ENCODE measurements at regions not wholly inside any gene's neighbourhood (a gene's known extent, or its start where the extent isn't known, plus 50 kb on each side); places are given as distances from the start of the nearest gene placed in this dataset.
"Not testable (repeated sequence)": the region's sequence is repeated elsewhere in the genome, so short reads cannot be mapped to it uniquely, and the experiment has no call there.

DNA sequence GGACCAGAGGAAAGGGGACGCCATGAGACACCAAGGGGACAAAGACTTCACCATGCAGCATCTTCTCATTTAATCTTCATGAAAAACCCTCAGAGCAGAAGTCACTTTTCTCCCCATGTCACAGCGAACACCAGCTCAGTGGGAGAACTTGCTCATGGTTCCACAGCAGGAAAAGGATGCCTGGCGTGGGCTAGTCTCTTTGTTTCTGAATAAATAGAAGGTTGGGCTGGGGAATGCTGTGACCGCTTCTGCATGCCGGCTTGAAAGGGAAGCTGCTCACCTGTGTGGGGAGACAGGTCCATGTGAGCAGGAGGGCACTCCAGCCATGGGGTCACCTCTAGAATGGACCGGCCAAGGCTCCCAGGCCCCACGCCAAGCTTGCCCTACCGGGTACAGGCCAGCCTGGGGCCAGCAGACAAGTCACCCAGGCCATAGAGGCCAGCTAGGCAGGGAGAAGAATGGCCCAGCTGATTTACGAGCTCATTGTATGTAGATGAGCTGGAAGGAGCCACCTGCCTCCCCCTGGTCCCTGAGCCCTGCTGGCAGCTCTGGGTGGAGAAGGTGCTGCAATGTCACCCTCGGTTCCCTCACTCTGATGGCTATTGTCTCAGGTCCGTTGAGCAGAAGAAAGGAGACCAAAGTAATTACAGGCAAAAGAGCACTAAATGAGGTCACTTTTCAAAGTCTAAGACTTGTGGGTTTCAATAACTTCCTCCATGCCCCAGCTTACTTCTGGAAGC, 82.0 kb upstream of the PDZD8 start:
- TF ChIP-seq, protein P1, sequence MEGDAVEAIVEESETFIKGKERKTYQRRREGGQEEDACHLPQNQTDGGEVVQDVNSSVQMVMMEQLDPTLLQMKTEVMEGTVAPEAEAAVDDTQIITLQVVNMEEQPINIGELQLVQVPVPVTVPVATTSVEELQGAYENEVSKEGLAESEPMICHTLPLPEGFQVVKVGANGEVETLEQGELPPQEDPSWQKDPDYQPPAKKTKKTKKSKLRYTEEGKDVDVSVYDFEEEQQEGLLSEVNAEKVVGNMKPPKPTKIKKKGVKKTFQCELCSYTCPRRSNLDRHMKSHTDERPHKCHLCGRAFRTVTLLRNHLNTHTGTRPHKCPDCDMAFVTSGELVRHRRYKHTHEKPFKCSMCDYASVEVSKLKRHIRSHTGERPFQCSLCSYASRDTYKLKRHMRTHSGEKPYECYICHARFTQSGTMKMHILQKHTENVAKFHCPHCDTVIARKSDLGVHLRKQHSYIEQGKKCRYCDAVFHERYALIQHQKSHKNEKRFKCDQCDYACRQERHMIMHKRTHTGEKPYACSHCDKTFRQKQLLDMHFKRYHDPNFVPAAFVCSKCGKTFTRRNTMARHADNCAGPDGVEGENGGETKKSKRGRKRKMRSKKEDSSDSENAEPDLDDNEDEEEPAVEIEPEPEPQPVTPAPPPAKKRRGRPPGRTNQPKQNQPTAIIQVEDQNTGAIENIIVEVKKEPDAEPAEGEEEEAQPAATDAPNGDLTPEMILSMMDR (IDR thresholded peaks at IDR 0.05; ENCODE audit: low read depth, low read length), result no peak
- TF ChIP-seq POLR2A (IDR thresholded peaks at IDR 0.05; ENCODE audit: extremely low read depth, insufficient read length) (no peak), MYC (IDR thresholded peaks at IDR 0.05; ENCODE audit: low read depth, low read length) (no peak)
- TF ChIP-seq, protein P2, sequence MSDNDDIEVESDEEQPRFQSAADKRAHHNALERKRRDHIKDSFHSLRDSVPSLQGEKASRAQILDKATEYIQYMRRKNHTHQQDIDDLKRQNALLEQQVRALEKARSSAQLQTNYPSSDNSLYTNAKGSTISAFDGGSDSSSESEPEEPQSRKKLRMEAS (IDR thresholded peaks at IDR 0.05; ENCODE audit: low read depth, low read length), result no peak
- DNase-seq (ENCODE audit: low read depth), result peak; percentile 51
- no peak overlapping the region for H3K4me3 ChIP-seq (ENCODE audit: low read depth, low read length)

DNA sequence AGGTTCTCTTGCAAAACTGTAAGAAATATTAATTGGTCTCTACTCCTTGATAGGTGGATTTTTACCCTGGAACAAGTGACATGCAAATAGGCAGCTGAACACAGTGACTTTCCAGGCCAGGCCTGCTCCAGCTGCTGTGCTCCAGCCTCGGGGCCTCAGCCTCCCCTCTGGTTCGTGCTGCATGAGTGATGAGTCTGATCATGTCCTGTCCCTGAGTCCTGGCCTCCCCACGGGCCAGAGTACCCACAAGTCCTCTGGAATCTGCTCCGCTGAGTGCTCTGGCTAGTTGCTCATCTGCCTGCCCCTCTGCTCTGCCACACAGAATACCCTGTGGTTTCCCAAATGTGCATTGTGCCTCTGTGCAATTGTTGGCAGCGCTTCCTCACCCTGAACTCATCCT, 80.1 kb upstream of the PDZD8 start:
- no peak for DNase-seq (ENCODE audit: low read depth)
- TF ChIP-seq MYC (IDR thresholded peaks at IDR 0.05; ENCODE audit: low read depth, low read length) (no peak), POLR2A (IDR thresholded peaks at IDR 0.05; ENCODE audit: extremely low read depth, insufficient read length) (no peak)
- TF ChIP-seq, protein P1 (IDR thresholded peaks at IDR 0.05; ENCODE audit: low read depth, low read length), result no peak
- TF ChIP-seq, protein P2 (IDR thresholded peaks at IDR 0.05; ENCODE audit: low read depth, low read length), result no peak
- H3K4me3 ChIP-seq (ENCODE audit: low read depth, low read length), result no peak overlapping the region

DNA sequence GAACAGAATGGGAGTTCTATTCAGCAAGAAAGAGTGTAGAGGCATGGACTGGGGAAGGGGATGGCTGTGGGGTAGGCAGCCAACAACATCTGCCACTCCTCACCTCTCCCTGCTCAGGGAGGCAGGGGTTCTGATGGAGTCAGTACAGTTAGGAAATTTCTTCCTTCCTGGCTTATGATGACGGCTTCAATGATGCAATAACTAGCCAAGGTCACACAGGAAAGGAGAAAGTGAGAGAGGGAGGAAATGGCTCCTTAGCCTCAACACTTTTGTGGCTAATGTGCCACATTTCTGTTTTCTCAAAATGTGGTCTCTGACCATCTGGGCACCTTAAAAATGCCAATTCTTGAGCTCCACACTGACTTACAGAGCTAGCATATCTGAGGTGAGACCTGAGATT, 79.3 kb upstream of the PDZD8 start:
- H3K4me3 ChIP-seq (ENCODE audit: low read depth, low read length), result no peak overlapping the region
- peak; percentile 73 for DNase-seq (ENCODE audit: low read depth)
- no peak for TF ChIP-seq MYC (IDR thresholded peaks at IDR 0.05; ENCODE audit: low read depth, low read length)
- TF ChIP-seq POLR2A (IDR thresholded peaks at IDR 0.05; ENCODE audit: extremely low read depth, insufficient read length), result no peak
- TF ChIP-seq, protein P1 (IDR thresholded peaks at IDR 0.05; ENCODE audit: low read depth, low read length), result no peak
- TF ChIP-seq, protein P2 (IDR thresholded peaks at IDR 0.05; ENCODE audit: low read depth, low read length), result no peak

DNA sequence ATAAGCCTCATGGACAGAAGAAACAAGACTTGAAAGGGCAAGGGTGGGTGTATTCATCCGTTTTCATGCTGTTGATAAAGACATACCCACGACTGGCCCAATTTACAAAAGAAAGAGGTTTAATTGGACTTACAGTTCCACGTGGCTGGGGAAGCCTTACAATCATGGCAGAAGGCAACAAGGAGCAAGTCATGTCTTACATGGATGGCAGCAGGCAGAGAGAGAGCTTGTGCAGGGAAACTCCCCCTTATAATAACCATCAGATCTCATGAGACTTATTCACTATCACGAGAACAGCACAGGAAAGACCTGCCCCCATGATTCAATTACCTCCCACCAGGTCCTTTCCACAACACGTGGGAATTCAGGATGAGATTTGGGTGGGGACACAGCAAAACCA, 78.2 kb upstream of the PDZD8 start:
- DNase-seq (ENCODE audit: low read depth); H3K4me3 ChIP-seq (ENCODE audit: low read depth, low read length): not testable (repeated sequence)

DNA sequence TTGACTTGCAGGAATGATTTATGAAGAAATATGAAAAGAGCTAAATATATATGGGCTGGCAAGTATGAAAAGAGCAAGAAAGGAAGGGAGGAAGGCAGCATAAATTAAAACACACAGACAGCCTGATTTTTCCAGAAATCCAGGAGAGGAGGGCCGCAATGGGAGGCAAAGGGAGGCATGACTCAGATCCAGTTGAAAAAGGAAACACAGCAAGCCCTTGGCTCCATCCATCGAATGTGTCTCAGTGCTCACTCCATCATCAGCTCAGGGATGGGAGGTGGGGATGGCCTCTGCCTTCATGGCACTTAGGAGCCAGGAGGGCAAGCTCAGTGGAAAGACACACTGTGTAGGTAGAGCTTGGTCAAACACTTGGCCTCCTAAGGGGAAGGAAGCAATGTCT, 75.7 kb upstream of the PDZD8 start:
- TF ChIP-seq MYC (IDR thresholded peaks at IDR 0.05; ENCODE audit: low read depth, low read length) (no peak), POLR2A (IDR thresholded peaks at IDR 0.05; ENCODE audit: extremely low read depth, insufficient read length) (no peak)
- TF ChIP-seq, protein P1 (IDR thresholded peaks at IDR 0.05; ENCODE audit: low read depth, low read length), result no peak
- TF ChIP-seq, protein P2 (IDR thresholded peaks at IDR 0.05; ENCODE audit: low read depth, low read length), result no peak
- H3K4me3 ChIP-seq (ENCODE audit: low read depth, low read length), result no peak overlapping the region

DNA sequence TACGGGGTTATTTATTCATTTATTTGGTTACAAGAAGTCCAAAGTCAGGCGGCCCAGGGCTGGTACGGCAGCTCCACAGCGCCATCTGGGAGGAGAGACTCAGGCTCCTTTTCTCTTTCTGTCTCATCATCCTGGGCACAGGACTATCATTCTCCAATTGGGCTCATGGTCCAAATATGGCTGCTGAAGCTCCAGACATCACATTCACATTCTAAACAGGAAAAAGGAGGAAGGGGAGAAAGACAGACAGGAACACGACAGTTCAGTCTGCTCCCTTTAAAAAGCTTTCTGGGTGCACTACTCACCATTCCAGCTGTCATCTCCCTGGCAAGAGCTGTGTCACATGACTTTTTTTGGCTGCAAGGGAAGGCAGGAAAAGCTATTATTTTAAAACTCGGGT, 74.4 kb upstream of the PDZD8 start:
- no peak for DNase-seq (ENCODE audit: low read depth)
- TF ChIP-seq, protein P1 (IDR thresholded peaks at IDR 0.05; ENCODE audit: low read depth, low read length), result peak; percentile 35
- TF ChIP-seq, protein P2 (IDR thresholded peaks at IDR 0.05; ENCODE audit: low read depth, low read length), result no peak

More for the DNA sequence above, 75.7 kb upstream of the PDZD8 start:
- no peak for DNase-seq (ENCODE audit: low read depth)

More for the DNA sequence above, 74.4 kb upstream of the PDZD8 start:
- H3K4me3 ChIP-seq (ENCODE audit: low read depth, low read length), result no peak overlapping the region
